IPS-20b (cell line): ENCODE measurements at regions not wholly inside any gene's neighbourhood (a gene's known extent, or its start where the extent isn't known, plus 50 kb on each side); places are given as distances from the start of the nearest gene placed in this dataset.

ENCODE experiments used
- H3K27ac ChIP-seq: one replicate; pipeline ENCODE4 v1.5.1; 2013; ENCODE audit warnings: low read length
- H3K27me3 ChIP-seq: 2 replicates; pipeline ENCODE4 v1.6.1; 2013; ENCODE audit warnings: mild to moderate bottlenecking, low read length, inconsistent platforms; ENCODE audit not compliant: insufficient read depth
- H3K36me3 ChIP-seq: 2 replicates; pipeline ENCODE4 v1.6.1; 2013; ENCODE audit warnings: low read depth, mild to moderate bottlenecking, inconsistent platforms, low read length, moderate library complexity; ENCODE audit not compliant: insufficient read depth
- H3K4me1 ChIP-seq: 2 replicates; pipeline ENCODE4 v1.6.1; 2013; ENCODE audit warnings: mild to moderate bottlenecking, control low read depth, inconsistent platforms, low read length, moderate library complexity; ENCODE audit not compliant: insufficient read depth
- H3K4me3 ChIP-seq: 2 replicates; pipeline ENCODE4 v1.5.1; 2013; ENCODE audit warnings: mild to moderate bottlenecking, low read length, inconsistent platforms
- H3K9ac ChIP-seq: 2 replicates; pipeline ENCODE4 v1.6.1; 2013; ENCODE audit warnings: low read depth, mild to moderate bottlenecking, inconsistent platforms, low read length, moderate library complexity
- H3K9me3 ChIP-seq: 2 replicates; pipeline ENCODE4 v1.6.1; 2013; ENCODE audit warnings: mild to moderate bottlenecking, low read depth, low read length, inconsistent platforms; ENCODE audit not compliant: insufficient read depth

DNA sequence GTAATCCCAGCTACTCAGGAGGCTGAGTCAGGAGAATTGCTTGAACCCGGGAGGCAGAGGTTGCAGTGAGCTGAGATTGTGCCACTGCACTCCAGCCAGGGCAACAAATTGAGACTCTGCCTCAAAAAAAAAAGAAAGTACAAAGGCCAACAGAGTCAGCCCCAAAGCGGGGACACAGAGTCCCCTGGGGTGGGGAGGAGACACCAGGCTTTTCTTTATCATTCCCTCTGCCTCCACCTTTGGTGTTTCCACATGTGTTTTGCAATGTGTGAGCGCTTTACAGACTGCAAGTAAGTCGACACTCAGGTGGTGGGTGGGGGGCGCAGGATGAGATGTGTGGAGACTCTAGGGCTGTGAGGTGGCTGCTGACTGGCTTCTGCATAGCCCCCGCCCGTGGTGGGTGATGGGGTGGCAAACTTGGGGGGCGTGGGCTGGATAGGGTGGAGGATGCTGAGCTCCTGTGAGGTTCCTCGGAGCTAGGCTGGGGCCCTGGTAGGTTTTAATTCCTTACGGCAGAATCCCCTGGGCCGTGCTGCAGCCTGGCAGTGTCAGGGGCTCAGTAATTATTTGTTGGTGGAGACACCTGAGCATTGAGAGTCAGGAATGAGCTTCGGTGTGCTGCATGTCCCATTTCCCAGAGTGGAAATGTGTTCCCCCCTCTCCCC lies 177.2 kb downstream of the CTTN start:
- H3K4me1 ChIP-seq, result no peaks in the 10 kb centered on the region
- no peaks in the 10 kb centered on the region for H3K36me3 ChIP-seq
- no peak overlapping the region for H3K9ac ChIP-seq
- no peak overlapping the region for H3K27ac ChIP-seq
- H3K27me3 ChIP-seq, result no peaks in the 10 kb centered on the region
- H3K9me3 ChIP-seq, result no peaks in the 10 kb centered on the region
- H3K4me3 ChIP-seq, result no peak overlapping the region

DNA sequence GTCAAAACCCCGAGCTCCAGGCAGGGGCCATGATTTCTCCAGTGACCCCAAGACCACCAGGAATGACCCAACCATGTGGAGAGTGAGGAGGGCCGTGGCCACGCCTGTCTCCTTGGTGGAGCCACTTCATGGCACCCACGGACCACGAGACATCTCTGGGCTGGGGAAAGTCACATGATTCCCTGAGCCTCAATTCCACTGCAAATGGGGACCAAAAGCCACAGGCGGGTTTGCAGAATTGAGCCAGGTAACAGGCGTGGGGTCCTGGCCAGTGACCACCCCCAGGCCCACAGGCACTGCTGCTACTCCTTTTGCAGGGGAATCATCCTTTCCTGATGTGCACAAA lies 178.9 kb downstream of the CTTN start:
- no peaks in the 10 kb centered on the region for H3K27me3 ChIP-seq
- no peaks in the 10 kb centered on the region for H3K9me3 ChIP-seq
- H3K9ac ChIP-seq, result no peak overlapping the region
- H3K4me3 ChIP-seq, result no peak overlapping the region
- H3K36me3 ChIP-seq, result no peaks in the 10 kb centered on the region
- H3K4me1 ChIP-seq, result no peaks in the 10 kb centered on the region
- H3K27ac ChIP-seq, result no peak overlapping the region

GRCh38 chr11:70577948-70578347 lies 179.6 kb downstream of the CTTN start:
- Histone ChIP-seq H3K36me3 (no peaks in the 10 kb centered on the region), H3K27me3 (no peaks in the 10 kb centered on the region), H3K4me3 (no peak overlapping the region), H3K4me1 (no peaks in the 10 kb centered on the region), H3K9ac (no peak overlapping the region), H3K9me3 (no peaks in the 10 kb centered on the region), H3K27ac (no peak overlapping the region)

- no peaks in the 10 kb centered on the region for H3K36me3 ChIP-seq
- no peaks in the 10 kb centered on the region for H3K9me3 ChIP-seq
- H3K27me3 ChIP-seq, result no peaks in the 10 kb centered on the region
- no peak overlapping the region for H3K27ac ChIP-seq
- H3K4me1 ChIP-seq, result no peaks in the 10 kb centered on the region
- H3K9ac ChIP-seq, result no peak overlapping the region
- no peak overlapping the region for H3K4me3 ChIP-seq
Observed at GRCh38 chr11:70578371-70578770, 180.0 kb downstream of the CTTN start.

DNA sequence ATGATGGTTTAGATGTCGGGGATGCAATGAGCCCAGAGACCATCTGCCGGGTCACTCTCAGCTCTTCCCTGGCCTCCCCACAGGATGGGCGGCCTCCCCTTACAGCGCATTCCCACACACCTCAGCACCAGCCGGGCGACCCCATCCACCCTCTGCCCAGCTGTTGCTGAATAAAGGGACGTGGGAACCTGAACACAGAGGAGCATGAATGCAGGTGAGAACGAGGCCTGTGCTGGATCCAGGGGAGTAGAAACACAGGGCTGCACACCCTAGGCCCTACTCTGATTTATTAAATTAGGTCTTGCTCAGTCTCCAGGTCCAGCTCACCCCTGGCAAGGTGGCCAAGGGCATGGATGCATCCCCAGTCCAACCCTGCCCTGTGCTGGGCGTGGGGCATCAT lies 180.5 kb downstream of the CTTN start:
- no peak overlapping the region for H3K9ac ChIP-seq
- no peak overlapping the region for H3K27ac ChIP-seq
- no peaks in the 10 kb centered on the region for H3K9me3 ChIP-seq

DNA sequence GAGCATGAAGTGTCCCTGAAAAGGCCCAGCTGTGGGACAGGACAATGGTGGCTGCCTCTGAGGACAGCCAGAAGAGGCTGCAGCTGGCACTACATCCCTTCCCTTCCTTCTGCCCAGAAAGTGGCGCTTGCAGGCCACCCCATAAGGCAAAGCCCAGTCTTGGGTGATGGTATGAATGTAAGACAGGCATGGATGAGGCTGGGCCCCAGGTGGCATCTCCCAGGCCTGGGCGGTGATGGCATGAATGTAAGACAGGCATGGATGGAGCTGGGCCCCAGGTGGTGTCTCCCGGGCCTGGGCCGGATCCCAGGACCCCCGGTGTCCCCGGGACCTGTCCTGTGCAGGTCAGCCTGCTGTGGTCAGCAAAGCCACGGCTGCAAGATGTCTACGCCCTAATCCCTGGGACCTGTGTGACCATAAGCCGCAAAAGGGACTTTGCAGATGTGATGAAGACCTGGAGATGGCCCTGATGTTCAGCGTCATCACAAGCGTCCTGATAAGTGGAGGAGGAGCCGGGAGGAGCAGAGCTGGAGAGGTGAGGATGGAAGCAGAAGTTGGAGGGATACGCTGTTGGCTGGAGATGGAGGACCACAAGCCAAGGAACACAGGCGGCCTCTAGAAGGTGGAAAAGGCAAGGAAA lies 181.1 kb downstream of the CTTN start:
- Histone ChIP-seq H3K4me3 (no peak overlapping the region), H3K27ac (no peak overlapping the region), H3K27me3 (no peaks in the 10 kb centered on the region), H3K9me3 (no peaks in the 10 kb centered on the region), H3K36me3 (no peaks in the 10 kb centered on the region), H3K9ac (no peak overlapping the region), H3K4me1 (no peaks in the 10 kb centered on the region)

More for the DNA sequence above, 180.5 kb downstream of the CTTN start:
- Histone ChIP-seq H3K36me3 (no peaks in the 10 kb centered on the region), H3K4me1 (no peaks in the 10 kb centered on the region), H3K4me3 (no peak overlapping the region), H3K27me3 (no peaks in the 10 kb centered on the region)

- no peaks in the 10 kb centered on the region for H3K4me1 ChIP-seq
- H3K9ac ChIP-seq, result no peak overlapping the region
- H3K36me3 ChIP-seq, result no peaks in the 10 kb centered on the region
- H3K27me3 ChIP-seq, result no peaks in the 10 kb centered on the region
- H3K4me3 ChIP-seq, result no peak overlapping the region
- no peaks in the 10 kb centered on the region for H3K9me3 ChIP-seq
- no peak overlapping the region for H3K27ac ChIP-seq
Observed at GRCh38 chr11:70580036-70580805, 181.9 kb downstream of the CTTN start.

DNA sequence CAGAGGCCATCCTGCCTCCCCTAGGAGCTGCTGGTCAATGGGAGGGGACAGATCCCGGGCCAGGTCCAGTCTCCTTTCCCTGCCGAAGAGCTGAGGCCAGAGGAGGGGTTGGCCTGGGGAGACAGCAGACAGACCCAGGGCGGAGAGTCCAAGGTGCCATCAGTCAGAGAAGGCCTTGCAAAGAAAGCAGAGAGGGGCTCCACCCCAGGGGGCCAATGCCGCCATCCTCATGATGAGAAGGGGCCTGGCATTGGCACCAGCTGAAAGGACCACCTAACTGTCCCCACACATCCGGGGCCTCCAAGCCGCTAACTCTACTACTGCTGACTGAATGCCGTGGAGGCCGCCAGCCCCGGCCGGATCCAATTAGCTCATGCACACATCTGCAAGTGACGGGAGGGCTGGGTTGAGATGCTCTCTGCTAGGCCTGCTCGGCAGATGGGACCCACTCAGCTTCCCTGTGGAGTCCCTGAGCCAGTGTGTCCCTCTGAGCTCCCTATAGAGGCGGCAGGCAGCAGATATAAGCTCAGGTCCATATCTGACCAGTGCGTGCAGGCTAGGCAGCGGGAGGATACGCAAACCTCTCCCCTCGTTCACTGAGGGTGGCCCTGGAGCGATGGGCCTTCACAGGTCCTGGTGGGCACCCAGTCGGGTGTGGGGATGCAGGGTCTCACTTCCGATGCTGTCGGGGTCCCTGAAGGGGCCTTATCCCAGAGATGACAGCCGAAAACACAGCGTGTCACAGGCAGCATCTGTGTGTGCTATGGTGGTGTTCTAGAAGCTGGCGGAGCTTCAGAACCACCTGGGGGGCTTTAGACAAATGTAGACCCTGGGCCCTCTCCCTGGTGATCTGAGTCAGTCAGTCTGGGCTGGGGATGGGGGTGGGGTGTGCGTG lies 183.9 kb downstream of the CTTN start:
- H3K36me3 ChIP-seq, result no peaks in the 10 kb centered on the region
- H3K4me1 ChIP-seq, result no peaks in the 10 kb centered on the region
- no peak overlapping the region for H3K9ac ChIP-seq
- no peaks in the 10 kb centered on the region for H3K9me3 ChIP-seq
- no peak overlapping the region for H3K27ac ChIP-seq
- no peak overlapping the region for H3K4me3 ChIP-seq
- H3K27me3 ChIP-seq, result no peaks in the 10 kb centered on the region

DNA sequence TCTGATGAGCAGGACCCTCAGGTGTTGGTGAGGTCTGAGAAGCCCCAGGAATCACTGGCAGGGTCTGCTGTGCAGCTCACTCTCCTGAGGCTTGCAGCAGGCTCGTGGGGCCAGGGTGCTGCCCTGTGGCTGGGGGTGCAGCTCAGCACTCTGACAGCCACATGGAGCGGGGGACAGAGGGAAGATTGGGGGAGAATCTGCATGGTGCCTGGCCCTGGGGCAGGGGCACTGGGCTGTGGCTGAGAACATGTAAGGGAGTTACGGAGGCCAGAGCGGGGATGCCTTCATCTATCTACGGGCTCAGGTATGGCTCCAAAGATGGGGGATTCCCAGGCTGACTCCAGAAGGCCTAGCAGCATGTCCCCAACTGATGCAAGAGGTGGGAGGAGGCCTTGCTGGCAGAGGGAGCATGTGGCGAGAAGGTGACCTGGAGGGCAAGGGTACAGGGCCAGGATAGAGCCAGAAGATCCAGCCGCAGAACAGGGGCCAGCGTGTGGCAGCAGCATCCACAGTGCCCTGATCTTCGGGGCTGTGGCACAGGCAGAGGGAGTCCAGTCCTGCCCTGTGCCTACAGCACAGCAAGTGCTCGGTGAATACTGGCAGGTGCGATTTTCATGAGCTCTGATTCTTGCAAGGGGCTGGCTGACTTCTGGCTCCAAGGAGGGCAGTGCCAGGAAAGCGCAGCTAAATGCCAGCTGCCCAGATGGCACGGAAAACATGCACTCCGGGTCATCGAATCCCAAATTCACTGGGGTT lies 184.7 kb downstream of the CTTN start:
- no peak overlapping the region for H3K27ac ChIP-seq
- no peaks in the 10 kb centered on the region for H3K9me3 ChIP-seq
- no peaks in the 10 kb centered on the region for H3K27me3 ChIP-seq
- H3K4me1 ChIP-seq, result no peaks in the 10 kb centered on the region
- H3K9ac ChIP-seq, result no peak overlapping the region
- no peaks in the 10 kb centered on the region for H3K36me3 ChIP-seq
- H3K4me3 ChIP-seq, result no peak overlapping the region

- Histone ChIP-seq H3K9ac (no peak overlapping the region), H3K27me3 (no peaks in the 10 kb centered on the region)
Observed at GRCh38 chr11:70583781-70584218, 185.5 kb downstream of the CTTN start.

More at GRCh38 chr11:70583781-70584218, 185.5 kb downstream of the CTTN start:
- H3K4me3 ChIP-seq, result no peak overlapping the region
- no peaks in the 10 kb centered on the region for H3K9me3 ChIP-seq
- no peaks in the 10 kb centered on the region for H3K4me1 ChIP-seq
- H3K36me3 ChIP-seq, result no peaks in the 10 kb centered on the region
- no peak overlapping the region for H3K27ac ChIP-seq
